ENCODE measurements at regions not wholly inside any gene's neighbourhood (a gene's known extent, or its start where the extent isn't known, plus 50 kb on each side); places are given as distances from the start of the nearest gene placed in this dataset.

DNA sequence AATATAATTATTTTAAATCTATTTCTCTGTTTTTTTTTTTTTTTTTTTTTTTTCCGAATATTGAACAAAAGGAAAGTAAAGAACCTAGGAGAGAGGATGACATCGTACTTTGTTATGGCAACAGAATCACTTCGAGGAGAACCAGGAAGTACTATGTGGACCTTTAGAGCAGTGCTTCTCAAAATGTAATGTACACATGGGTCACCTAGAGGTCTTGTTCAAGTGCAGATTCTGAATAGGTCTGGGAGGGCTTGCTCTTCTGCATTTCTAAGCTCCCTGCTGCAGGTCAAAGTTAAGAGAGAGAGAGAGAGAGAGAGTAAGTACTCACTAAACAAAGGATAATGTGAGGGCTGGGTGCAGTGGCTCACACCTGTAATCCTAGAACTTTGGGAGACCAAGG lies 419.5 kb upstream of the TENM4 start:
- TF ChIP-seq YY1 (IDR thresholded peaks at IDR 0.05; ENCODE audit: insufficient read depth, insufficient read length), result no peak
- TF ChIP-seq ZNF274 (IDR thresholded peaks at IDR 0.05; ENCODE audit: low read depth, low read length), result no peak
